HG03280 (cell line): ENCODE measurements at regions not wholly inside any gene's neighbourhood (a gene's known extent, or its start where the extent isn't known, plus 50 kb on each side); places are given as distances from the start of the nearest gene placed in this dataset.
"Not testable (repeated sequence)": the region's sequence is repeated elsewhere in the genome, so short reads cannot be mapped to it uniquely, and the experiment has no call there.

ENCODE experiments used
- ATAC-seq: cut with Tn5 transposase; IDR thresholded peaks from one replicate; pipeline ENCODE4 v1.9.1; 2021; ENCODE audit warnings: mild to moderate bottlenecking, moderate library complexity; ENCODE audit not compliant: unreplicated experiment

DNA sequence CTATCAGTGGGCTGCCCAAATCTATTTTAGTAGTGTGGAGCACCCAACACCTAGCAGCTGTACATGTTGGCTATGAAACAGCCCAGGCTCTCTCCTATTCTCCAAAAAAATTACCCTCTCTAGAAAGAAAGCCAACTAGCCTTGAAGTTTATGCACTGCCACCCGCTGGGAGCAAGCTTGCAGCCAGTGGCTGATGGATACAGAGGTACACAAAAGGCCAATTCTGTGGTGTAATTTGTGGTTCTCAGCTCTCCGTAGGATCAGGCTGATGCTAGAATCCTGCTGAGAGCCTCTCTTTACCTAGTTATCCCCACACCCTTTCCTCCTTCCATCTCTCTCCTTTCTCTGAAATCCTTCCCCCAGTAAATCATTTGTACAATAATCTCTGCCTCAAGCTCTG, 1120.7 kb downstream of the DIAPH3 start:
- ATAC-seq: no peak

DNA sequence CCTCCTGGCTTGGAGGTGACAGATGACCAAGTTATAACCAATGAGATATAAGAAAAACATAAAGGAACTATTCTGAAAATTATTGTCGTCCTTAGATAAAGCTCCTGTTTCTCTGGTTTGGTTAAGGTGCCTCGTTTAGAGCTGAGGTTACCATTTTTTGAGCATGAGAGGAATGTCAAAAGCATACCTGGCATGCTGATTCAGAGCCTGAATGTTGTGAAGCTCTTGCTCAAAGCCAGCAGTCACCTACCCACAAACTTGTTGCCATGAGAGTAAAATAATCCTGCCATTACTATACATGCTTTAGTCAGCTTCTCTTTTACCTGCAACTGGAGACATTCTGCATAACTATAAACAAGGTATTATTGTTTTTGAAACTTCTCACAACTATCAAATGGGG, 1116.2 kb downstream of the DIAPH3 start:
- ATAC-seq: no peak

DNA sequence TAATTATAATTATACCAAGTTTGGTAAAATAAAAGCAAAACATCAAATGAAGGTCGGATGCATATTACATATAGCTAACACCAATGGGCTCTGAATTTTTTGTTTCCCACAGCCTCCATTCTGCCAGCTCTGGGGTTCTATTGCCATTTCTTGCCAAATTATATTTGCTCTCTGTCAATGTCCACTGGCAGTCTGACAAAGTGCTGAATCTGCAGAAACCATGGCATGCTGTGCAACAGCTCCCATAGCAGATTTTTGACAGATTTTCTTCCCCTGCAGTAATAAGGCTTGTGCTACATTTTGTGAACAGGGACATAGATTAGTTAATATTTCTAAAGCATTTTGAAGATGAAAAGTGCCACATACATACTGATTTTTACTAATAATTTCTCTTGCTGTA, 1102.1 kb downstream of the DIAPH3 start:
- no peak for ATAC-seq

DNA sequence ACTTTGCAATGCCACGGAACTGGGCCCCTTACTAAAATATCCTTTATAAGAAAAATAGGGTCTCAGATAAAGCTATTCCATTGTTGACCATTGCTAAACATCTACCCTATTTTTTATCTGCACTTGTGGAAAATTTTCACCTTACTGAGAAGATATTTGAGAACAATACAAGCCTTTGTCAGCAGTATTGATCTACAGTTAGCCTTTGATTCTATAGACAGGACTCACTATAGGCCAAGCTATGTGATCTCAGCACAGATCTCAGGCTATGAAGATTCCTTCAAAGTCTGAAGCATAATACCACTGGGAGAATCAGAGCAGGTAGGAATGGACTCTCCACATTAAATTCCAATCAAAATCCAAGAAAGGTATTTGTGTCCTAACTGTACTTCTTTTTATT, 1099.7 kb downstream of the DIAPH3 start:
- no peak for ATAC-seq

DNA sequence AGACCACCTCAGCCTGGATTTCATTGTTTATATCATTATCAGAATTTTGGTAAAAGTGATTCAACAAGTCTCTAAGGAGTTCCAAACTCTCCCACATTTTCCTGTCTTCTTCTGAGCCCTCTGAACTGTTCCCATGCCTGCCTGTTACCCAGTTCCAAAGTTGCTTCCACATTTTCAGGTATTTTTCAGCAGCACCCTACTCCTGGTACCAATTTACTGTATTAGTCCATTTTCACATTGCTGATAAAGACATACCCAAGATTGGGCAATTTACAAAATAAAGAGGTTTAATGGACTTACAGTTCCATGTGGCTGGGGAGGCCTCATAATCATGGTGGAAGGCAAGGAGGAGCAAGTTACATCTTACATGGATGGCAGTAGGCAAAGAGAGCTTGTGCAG, 1087.3 kb downstream of the DIAPH3 start:
- ATAC-seq: not testable (repeated sequence)

DNA sequence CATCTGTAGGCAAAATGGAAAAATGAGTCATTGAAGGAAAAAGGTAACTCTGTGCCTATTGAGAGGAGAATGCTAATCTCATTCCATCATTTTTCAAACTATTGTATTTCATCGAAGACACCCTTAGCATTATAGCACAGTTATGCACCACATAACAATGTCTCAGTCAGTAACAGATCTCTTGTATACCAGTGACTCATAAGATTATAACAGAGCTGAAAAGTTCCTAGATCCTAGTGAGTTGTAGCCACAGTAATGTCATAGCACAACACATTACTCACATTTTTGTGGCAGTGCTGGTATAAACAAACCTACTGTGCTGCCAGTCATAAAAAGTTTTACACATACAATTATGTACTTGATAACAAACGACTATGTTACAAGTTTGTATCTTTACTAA, 1077.6 kb downstream of the DIAPH3 start:
- ATAC-seq: no peak

GRCh38 chr13:59088716-59089115, 1075.0 kb downstream of the DIAPH3 start:
- no peak for ATAC-seq

GRCh38 chr13:59094181-59094580, 1069.5 kb downstream of the DIAPH3 start:
- ATAC-seq: no peak

DNA sequence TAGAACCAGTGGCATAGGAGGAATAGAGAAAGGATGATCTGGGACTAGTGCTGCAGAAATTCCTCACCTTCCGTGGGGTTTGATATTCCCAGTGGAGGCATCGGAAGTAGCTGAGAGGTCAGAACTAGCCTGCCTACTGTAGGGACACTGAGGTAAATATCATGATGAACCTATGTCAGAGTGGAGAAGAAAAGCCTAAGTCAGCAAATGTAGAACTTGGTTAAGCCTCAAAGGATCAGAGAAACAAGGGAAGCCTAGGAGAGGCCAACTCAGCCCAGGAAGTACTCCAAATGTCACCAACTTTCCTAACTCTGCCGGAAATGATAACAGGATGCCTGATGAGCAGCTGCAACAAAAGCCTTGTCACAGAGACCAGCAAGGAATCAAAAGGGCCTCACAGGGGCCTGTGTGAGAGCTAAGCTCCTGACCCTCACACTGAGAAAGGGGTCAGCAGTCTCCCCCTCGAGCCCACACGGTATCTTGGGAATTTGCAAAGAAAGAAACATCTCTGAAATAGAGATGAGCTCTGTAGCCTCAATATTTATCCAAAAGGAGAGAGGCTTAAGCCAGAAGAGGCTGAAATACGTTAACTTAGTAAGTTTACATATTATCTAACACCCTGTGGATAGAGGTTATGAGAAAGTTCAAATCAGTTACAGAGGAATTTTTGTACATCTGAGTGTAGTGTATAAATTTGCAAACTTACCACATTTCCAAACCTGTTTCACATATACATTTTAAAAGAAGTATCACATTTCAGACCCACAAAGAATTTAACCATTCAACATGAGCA, 1064.3 kb downstream of the DIAPH3 start:
- ATAC-seq: no peak

DNA sequence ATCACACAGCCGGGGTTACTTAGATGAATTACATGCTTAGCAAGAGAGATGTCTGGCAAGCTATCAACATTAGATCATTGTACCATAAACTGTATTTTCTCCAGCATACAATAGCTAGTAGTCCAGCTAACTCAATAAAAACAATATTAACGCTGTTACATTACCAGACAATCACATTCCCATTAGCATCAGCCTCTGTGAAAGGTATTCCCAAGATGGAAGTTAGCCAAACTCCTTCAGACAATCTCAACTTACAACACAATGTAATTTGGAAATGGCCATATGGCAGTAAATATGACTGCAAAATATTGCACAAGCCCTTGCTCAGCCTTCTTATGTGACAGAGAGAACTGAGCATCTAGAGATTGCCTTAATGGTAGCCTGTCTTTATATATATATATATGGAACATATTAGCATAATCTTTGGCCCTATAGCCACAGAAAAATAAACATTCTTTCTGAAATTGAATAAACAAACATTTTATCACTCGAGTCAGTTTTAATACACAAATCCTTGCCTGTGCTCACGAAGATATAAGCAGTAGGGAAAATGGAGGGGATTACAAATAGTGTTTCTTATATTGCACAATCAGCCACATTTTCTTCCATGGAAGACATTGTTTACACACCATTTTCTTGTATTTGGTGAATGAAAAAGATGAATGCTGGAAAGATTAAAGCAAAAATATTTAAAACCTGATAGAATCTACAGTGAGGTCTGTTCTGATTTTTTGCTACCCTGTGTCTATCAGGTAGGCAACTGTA, 1060.5 kb downstream of the DIAPH3 start:
- no peak for ATAC-seq

- no peak for ATAC-seq
Observed at GRCh38 chr13:59111751-59112171, 1052.0 kb downstream of the DIAPH3 start.

DNA sequence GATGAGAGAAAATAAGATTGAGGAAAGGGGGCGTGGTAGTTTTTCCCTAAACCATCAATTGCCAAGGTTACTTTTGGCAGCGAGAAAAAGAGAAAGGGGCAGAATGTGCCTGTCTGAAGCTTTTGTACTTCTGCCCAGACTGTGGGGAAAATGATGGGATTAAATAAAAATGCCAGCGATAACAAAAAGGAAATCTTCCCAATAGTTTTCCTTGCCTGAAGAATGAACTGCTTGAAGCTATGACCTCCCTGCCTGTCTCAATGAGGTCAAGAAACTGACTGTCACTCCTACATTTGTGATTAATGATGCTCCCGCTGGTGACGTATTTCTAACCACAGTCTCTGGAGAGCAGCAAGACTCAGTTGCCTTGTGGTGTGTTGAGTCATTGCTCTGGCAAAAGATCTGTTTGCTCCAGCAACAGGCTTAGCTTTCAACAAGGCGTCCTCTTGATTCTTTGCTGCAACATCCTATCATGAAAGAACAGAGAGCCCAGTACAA, 1051.5 kb downstream of the DIAPH3 start:
- no peak for ATAC-seq

- no peak for ATAC-seq
Observed at GRCh38 chr13:59119475-59119874, 1044.3 kb downstream of the DIAPH3 start.

- ATAC-seq: no peak
Observed at GRCh38 chr13:59120297-59120843, 1043.4 kb downstream of the DIAPH3 start.

DNA sequence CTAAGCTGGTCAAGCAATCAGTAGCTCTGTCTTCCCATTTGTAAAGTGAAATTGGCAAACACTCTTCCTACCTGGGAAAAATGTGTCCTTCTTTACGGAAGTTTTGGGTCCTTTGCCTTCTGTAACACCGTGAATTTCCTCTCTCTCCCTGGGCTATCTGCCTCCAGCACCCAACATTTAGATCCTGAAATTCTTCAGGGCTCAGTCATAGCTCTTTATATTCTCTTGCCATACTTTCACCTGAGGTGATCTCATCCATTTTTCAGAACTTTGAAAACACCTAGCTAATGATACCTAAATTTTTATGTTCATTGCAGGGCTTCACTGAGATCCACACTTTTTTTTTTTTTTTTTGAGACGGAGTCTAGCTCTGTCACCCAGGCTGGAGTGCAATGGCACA, 1042.2 kb downstream of the DIAPH3 start:
- ATAC-seq: no peak

- ATAC-seq: no peak
Observed at GRCh38 chr13:59126474-59126873, 1037.3 kb downstream of the DIAPH3 start.

DNA sequence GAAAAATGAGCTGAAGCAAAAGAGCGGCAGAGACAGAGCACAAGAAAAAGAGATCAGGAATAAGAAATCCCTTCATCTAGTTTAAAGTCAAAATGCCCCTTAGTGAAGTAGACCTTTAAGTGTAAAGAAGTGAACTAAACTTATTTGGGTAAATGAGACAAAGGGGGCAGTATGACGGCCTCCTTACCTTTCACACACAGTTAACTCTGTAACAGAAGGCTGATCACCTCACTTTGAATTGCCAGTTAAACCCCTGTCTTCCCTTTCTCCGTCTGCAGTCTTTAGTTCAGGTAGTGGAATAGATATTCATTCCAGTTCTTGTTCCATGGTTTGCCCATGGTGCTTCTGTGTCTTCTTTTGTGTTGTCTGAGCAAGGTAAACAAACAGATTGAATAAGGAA, 1029.8 kb downstream of the DIAPH3 start:
- no peak for ATAC-seq

DNA sequence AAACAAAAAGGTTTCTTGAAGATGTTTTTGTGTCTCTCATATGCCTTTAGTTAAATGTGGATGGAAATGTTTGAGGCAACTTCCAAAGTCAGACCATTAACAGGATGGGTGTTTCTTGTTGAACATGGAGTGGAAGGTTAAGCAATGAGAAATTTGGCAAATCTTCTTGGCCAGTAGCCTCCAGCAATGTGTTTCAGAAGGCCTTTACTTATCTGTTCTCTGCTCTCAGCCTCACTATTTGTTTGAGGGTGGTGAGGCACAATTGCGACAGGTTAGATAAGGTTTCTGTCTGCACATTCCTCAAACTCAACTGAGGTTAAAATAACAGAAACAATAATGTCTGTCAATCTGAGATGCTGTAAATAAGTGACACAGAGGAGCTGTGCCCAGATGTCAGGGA, 1019.0 kb downstream of the DIAPH3 start:
- no peak for ATAC-seq

DNA sequence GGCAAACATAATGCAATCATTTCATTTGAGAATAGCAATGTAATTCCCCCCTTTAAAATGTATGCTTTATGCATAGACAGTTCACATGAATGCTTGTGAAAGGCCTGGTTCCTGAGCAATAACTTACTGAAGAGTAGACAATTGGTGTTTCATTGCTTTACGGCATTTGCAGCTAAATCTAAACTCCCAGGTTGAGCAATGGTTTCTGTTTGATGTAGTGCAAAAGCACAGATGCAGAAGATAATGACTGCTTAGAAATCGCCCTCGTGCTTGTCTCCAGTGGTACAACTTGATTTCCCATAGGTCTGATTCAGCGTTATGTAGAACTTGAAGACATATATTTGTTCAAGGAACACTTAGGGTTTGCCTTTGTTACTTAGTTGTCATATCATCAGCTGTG, 1018.3 kb downstream of the DIAPH3 start:
- ATAC-seq: no peak

GRCh38 chr13:59157181-59157580, 1006.5 kb downstream of the DIAPH3 start:
- ATAC-seq: no peak

GRCh38 chr13:59166174-59166573, 997.6 kb downstream of the DIAPH3 start:
- ATAC-seq: no peak

DNA sequence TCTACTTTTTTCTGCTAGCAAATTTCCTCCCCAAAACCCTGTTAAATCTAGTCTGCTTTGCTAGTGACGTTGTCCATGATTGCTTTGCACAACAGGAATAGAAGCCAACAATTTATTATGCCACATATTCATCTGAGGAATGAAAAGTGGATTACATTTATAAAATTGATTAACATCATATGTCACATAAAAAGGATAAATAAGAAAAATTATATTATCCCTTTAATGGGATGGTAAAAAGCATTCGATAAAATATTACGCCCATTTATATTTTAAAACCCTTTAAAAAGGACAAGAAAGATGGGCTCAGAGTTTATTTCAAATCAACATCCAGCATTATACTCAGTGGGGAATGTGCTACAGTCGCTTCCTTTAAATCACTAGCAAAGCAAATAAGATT, 991.7 kb downstream of the DIAPH3 start:
- no peak for ATAC-seq
